Stimulated activated CD8-positive, alpha-beta memory T cell treated with anti-CD3 and anti-CD28 coated beads, Interleukin-7, amount 100 ng/mL, for 4 hours (primary cell): ENCODE measurements at regions not wholly inside any gene's neighbourhood (a gene's known extent, or its start where the extent isn't known, plus 50 kb on each side); places are given as distances from the start of the nearest gene placed in this dataset.

Source experiments
- DNase-seq, 2 donors: peaks; one replicate each; pipeline ENCODE4 v3.0.0-alpha.2; 2020; ENCODE audit warnings: low read depth in 2 of 2

- no peak for DNase-seq
These were observed 50.1 kb upstream of the PIEZO2 start for GRCh38 chr18:11199477-11199876.
